Stimulated activated CD8-positive, alpha-beta memory T cell treated with anti-CD3 and anti-CD28 coated beads, Interleukin-15, amount 100 ng/mL, for 24 hours (primary cell): ENCODE measurements at regions not wholly inside any gene's neighbourhood (a gene's known extent, or its start where the extent isn't known, plus 50 kb on each side); places are given as distances from the start of the nearest gene placed in this dataset.

Experiments used
- DNase-seq: peaks from one replicate; pipeline ENCODE4 v3.0.0-alpha.2; 2020; ENCODE audit warnings: low read depth

DNA sequence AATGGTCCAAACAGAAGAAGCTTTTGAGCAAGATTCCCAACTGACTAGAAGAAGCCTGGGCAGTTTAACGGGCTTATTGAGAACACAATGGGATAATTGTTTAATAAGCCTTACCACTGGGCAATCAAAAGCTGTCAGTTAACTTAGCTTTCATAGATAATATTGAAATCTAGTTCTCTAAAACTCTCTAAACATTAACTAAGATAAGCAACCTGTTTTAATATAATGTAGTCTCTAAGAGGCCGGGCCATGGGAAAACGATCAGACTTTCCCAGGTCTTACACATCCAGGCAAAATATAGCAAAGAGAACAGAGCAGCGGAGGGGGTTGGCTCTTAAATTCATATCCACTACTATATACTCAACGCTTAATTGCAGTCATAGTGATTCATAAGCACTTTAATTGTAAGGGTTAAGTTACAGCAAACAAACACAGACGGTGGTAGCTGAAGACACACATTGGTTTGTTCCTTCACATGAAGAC, 128.0 kb upstream of the FAM83B start:
- no peak for DNase-seq

DNA sequence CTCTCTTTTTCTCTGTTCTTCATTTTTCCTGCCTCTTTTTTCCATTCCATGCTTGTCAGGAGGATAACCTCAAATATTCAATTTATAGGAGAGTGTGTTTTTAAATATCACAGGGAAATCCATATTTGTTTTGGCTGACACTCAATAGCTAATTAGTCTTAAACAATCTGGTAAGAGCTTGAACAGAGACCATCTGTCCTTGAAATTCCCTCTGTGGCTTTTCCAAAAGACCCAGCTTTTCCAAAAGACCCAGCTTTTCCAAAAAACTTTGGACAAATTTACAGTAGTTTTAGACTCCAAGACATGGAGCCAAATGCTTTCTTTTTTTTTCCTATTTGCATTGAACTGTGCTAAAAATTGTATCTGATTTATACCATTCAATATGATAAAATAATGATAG, 127.4 kb upstream of the FAM83B start:
- DNase-seq, result no peak

DNA sequence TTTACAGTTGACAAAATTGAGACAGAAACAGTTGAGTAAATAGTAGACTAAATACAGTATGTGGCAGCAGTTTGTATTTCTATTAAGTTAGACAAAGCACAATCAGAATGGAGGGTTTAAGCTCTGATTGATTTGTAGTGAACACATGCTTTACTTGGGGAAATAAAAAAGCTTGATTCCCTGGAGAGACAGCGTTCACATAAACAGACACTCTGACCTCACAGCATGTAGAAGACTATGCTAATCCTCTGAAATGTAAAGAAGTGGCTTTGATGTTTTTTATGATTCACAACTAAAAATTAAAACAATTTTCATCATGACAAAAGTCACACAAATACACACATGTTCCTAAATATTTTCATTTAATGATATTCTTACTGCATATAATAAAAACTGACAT, 126.9 kb upstream of the FAM83B start:
- no peak for DNase-seq

DNA sequence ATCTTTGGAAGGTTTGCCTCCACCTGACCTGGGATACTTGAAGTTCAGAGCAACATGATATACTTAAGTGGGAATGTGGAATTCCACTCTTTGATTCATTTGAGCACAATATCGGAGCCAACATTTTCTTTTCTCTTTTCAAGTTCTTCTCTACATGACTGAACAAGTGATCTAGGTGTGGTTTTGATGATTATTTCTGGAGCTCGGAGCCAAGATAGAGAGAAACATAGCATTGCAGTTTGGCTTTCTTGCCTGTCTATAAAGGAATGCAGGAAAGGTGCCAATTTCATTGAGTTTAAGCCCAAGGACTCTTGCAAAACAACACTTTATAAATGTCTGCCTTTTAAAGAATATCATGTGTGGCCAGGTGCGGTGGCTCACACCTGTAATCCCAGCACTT, 124.2 kb upstream of the FAM83B start:
- no peak for DNase-seq

DNA sequence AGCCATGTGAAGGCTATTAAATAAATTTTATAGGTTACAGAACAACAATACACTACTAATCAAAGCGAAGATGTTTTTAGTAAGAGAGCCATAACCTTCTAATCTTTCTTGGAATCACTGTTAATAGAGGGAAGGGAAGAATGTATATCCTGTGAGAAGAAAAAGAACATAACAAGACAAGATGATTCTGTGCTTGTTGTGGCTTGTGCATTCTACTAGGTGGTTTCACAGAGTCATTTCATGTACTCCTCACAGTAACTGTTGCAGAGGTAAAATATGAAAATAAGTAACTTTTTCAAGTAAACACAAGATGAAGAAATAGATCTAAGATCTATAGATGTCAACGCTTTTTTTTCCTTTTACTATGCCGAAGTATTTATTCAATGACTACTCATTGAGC, 116.9 kb upstream of the FAM83B start:
- no peak for DNase-seq

DNA sequence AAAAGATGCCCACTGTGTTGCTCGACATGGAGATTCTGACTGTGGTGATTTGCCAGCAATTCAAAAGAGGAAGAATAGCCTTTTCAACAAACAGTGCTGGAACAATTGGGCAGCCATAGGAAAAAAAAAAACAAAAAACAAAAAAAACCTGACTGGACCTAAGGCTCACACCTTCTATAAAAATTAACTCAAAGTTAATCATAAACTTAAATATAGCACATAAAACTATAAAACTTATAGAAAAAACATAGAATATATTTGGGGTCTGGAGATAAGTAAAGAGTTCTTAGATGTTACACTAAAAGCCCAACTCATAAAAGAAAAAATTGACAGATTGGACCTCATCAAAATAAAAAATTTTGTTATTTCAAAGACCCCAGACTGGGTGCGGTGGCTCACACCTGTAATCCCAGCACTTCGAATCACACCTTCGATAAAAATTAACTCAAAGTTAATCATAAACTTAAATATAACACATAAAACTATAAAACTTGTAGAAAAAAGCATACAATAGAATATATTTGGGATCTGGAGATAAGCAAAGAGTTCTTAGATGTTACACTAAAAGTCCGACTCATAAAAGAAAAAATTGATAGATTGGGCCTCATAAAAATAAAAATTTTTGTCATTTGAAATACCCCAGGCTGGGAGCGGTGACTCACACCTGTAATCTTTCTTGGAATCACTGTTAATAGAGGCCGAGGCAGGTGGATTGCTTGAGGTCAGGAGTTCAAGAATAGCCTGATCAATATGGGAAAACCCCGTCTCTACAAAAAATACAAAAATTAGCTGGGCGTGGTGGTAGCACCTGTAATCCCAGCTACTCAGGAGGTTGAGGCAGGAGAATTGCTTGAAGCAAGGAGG, 115.6 kb upstream of the FAM83B start:
- DNase-seq, result no peak

DNA sequence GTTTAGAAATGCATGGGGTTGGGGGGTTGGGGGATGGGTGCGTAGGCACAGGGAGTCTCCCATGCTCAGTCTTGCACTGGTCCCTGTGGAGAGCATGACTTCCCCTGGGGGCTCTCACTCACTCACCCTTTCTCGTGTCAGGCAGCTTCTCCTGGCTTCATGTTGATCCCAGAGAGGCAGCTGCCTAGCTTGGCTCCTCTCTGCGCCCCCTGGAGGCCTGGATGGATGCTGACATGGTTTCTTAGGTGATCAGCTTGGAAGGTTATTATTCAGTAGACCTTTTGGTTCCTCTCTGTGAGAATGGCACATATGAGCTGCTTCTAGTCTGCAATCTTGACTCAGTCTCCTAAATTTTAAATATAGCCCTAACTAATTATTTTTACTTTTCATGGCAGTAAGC, 109.3 kb upstream of the FAM83B start:
- DNase-seq, result no peak

DNA sequence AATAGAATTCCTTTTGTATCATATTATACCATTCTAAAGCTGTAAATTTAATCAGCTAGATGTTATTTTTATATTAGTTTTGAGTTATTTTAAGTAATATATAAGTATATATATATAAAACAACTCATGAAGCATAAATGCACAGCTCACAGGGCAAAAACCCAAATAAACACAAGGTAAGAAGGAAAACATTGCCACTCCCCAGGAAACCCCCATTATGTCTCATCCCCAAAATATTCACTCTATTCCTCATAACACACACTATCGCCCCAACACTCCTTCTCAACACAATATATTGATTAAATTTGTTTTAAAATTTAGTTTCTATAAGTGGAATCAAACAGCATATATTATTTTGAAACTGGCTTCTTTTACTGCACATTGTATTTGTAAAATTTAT, 98.6 kb upstream of the FAM83B start:
- no peak for DNase-seq

DNA sequence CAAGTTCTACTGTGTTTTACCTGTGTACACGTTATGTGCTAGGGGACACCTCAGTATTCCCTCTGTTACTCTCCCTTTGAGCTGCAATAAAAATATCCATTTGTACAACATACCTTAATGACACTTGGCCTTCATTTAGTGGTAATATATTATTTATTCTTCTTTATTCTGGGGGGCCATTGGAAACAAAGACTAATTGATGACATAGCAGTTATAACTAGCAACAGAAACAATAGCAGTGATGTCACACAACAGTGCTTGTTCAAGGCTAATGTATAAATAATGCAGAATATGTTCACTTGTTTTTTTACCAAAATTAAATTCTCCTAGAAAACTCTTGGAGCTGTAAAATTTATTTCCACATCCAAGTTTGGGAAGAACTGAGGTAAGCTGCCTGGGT, 92.2 kb upstream of the FAM83B start:
- no peak for DNase-seq

DNA sequence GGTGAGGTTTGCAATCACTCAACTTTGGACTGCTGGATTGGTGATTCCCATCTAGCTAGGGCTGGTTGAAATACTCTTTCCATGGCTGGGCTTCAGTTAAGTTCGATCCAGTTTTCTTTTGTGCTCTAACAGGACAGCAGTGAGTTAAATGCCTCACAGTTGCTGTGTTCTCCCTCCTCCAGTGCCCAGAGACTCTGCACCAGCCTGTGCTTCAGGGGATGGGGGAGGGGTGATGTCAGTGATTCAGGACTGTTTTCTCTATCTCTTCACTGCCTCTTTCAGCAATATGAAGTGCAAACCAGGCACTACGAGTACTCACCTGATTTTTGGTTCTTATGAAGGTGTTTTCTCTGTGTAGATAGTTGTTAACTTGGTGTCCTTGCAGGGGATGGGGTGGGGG, 88.2 kb upstream of the FAM83B start:
- no peak for DNase-seq

DNA sequence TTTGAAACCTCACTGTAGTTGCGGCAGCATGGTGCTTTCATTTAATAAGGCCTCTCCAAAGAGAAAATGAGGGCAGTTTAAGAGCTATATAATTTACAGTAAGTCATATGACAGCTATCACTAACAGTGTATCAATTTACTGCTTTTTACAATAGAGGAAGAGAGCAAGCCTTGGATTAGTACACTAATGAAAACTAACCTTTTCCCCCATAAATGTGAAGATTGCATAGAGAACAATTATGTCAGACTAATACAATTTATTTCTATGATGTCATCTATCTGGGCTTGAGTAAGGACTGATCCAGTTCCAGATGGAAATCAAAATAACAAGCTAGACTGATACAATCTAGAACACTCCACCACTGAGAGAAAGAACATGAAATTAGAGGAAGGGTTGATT, 78.1 kb upstream of the FAM83B start:
- DNase-seq, result no peak

DNA sequence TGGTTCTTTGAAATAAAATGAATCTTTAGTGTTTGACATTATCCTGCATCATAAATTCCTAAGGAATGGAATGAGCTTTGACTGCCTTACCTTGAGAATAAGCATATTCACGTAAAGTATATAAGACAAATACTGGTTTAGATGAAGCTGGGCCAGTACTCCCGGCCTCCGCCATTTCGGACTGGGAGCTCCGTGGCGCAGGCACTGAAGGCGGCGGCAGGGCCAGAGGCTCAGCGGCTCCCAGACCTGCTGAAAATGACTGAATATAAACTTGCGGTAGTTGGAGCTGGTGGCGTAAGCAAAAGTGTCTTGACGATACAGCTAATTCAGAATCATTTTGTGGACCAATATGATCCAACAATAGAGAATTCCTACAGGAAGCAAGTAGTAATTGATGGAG, 76.2 kb upstream of the FAM83B start:
- no peak for DNase-seq

DNA sequence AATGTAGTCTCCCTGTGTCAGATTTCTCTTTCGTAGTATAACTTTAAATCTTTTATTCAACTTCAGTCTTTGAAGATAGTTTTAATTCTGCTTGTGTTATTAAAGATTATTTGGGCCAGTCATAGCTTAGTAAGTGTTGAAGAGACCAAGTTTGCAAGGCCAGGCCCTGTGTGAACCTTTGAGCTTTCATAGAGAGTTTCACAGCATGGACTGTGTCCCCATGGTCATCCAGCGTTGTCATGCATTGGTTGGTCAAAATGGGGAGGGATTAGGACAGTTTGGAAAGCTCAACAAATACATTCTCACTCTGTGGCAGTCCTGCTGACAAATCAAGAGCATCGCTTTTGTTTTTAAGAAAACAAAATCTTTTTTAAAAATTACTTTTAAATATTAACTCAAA, 74.6 kb upstream of the FAM83B start:
- no peak for DNase-seq

DNA sequence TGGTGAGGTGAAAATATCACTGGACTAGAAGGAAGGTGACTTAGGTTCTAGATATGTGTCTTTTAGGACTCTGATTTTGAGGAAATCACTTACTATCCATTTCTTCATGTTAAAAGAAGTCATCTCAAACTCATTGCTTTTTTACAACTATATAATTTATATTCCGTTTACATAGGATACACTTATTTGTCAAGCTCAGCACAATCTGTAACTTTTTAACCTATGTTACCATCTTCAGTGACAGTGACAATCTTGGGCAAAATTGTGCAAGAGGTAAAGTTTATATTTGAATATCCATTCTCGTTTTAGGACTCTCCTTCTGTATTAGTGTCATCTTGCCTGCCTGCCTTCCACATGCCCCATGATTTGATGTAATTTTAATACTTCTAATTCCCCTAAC, 74.0 kb upstream of the FAM83B start:
- no peak for DNase-seq

DNA sequence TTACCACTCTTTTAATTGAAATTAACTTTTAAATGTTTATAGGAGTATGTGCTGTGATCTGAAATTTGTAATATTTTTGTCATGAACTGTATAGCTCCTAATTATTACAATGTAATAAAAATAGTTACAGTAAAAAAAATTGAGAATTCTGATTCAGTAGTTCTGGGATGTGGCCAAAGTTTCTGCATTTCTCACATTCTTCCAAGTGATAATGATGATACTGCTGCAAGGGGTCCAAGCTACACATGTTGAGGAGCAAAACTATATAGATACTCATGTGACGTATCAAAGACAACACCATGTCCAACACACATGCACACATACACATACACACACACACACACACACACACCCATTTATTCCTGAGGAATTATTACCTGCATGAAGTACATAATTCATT, 71.0 kb upstream of the FAM83B start:
- no peak for DNase-seq

DNA sequence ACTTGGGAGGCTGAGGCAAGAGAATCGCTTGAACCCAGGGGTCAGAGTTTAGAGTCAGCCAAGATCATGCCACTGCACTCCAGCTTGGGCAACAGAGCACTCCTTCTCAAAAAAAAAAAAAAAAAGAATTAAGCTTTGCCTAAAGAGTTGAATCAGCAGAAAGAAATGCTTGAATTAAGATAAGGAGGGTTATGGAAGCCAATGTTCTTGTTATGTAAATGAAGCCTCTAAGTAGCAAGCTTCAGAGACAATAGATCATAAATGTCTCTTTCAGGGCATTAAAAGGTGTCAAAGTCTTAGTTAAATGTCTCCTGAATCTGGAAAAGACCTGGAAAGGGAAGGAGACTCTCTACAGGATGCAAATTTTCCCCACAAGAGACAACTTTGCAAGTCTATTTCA, 69.7 kb upstream of the FAM83B start:
- no peak for DNase-seq

DNA sequence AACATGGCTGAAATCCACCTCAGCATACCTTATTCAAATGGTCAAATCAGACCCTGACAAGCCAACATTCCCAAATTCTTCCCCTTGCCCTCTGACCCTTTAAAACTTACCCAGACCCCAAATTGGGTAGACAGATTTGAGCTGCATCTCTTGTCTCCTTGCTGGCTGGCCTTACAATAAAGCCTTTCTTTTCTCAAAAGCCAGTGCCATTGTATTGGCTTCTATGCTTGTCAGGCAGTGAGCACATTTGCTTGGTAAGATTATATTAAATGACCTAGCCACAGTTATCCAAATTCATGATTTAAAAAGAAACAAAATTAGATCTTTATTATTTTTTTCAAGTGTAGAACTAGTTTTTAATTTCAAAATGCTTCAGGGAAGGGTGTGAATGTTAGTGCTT, 67.8 kb upstream of the FAM83B start:
- no peak for DNase-seq

DNA sequence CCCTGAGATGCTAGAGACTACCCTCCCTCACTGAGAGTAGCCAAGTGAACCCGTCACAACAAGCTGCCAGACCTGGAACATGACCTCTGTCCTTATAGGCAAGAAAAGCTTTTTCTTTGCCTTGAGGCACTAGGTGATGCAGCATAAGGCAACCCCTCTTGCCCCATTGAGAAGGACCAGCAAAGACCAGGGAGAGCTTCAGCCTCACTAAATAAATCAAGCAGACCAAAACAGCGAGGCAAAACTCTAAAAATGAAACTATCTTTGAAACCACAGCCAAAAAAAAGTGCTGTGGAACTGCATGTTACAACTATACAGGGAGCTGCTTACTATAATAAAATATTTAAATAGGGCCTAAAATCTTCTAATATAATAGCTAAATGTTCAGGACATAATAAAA, 62.6 kb upstream of the FAM83B start:
- DNase-seq, result no peak

DNA sequence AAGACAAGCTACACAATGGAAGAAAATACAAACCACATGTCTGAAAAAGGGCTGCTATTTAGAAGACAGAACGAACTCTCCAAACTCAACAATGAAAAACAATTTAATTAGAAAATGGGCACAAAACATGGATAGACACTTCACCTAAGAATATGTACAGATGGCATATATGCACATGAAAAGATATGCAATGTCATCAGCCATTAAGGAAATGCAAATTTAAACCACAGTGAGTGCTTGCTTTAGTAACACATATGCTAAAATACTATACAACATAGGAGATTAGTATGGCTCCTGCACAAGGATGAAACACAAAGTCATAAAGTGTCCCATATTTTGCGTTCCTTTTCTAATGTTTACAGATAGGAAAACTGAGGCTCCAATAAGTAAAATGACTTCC, 60.4 kb upstream of the FAM83B start:
- DNase-seq, result no peak

DNA sequence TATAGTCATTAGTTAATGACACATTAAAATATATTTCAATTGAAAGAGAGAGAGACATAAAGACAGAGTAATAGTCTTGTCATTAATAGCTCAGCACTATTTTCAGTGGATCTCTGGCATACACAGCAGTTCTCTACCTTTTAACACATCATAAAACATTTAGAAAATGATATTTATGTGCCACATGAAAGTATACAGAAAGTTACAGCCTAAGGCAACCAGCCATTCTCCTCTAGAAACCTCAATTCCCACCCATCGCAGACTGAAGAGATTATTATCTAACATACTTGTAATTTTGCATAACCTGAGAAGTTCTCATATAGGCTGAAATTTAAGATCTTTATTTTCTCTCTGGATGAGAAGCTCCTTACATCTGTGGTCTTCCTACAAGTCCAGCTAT, 58.7 kb upstream of the FAM83B start:
- no peak for DNase-seq
